SIG-M5 treated with dmso at 0.1 percent for 504 hours (cell line): ENCODE measurements at regions not wholly inside any gene's neighbourhood (a gene's known extent, or its start where the extent isn't known, plus 50 kb on each side); places are given as distances from the start of the nearest gene placed in this dataset.
"Not testable (repeated sequence)": the region's sequence is repeated elsewhere in the genome, so short reads cannot be mapped to it uniquely, and the experiment has no call there.

Experiments
- DNase-seq: peaks from one replicate; lab custom pipeline; 2025; ENCODE audit not compliant: unreplicated experiment; lab: John Stamatoyannopoulos, UW

DNA sequence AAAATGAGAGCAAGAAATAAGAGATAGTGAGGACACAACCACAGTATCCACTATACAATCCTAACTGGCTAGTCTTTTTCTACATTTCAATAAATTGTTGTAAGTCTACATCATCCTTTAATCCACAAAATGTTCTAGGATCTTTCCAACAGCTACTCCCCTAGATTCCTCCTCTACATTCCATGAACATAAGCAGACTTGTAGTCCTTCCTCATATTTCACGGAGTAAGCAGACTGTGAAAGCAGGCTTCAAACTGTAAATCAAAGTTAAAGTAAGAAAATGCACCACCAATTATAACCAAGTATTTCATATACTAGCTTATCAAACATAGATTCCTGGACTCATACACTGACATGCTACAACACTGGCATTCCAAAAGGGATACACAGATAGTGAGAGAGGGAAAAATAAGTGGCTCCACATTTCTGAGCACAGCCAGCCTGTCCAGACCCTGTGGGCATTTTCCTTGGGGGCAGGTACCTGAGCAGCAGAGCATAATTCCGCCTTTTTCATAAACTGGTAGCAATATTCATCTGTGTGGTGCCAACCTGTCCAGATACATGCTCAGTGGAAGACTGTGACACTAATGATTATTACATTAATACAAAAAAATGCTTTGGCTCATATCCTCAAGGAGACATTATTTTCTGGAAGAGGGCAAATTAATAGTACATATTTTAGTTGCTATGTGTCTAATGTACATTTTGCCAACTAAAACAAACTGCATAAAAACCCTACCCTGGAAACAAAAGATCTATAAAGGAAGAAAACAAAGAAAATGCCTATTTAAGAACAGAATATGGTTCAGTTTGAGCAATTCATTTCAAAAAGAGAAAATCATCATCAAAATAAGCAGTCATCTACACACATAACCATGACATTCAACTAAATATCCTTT, 113.3 kb upstream of the FSCB start:
- DNase-seq: no peak

DNA sequence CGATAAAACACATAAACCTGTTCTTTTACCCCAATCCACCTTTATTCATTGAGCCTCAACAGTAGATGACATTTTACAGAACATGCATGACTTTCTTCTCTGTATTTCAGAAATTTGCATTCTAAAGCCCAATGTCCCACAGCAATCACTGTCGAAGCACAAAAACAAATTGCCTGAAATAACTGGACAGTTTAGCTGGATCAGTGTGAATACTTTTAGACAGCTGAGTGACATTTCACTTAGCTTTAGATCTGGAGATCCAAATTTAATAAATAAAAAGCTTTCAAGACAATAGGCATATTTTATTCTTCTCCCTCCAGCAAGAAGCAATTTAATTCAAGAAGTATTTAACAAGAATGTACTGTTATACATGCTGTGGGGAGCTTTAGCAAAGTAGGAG, 109.1 kb upstream of the FSCB start:
- no peak for DNase-seq

DNA sequence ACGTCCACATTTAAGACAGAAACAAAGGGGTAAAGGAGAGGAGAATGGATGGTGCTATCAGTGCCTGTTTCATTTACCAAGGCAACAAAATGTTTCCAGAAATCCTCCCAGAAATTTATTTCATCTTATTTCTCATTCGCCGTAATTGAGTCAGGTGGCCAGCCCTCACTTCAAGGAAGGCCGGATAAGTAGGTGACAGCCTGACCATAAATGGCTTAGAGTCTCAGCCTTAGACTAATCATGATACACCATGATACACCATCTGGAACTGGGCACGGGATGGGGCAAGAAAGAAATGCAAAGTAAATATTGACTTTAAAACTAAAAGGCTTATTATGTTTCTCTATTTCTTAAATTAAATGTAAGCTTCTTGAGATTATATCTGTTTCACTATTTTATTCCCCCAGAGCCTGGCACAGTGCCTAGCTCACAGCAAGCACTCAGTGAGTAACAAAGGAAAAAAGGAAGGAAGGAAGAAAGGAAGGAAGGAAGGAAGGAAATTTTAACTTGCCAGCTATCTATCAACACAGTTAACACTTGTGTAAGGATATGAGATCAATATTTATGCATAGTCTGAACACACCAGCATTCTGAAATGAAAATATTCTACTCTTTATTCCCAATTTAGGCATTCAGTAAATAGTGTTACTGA, 106.1 kb upstream of the FSCB start:
- DNase-seq: no peak

DNA sequence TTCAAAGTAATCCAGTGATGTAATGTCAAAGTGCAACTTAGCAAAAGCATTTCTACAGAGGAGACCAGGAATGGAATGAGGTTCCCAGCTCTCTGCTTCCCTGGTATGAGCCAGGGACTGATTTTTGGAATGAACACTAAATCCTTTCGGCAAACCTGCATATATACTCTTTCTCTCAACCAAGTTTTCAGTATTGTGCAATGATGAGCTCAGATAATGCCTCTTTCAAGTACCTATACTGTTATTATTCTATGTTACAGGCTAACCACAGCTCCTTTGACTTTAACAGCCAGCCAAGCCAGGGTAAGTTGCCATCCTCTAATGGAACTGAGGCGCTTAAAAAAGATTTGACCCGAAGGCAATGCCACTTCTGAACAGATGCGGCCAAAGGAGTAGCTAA, 104.9 kb upstream of the FSCB start:
- no peak for DNase-seq

DNA sequence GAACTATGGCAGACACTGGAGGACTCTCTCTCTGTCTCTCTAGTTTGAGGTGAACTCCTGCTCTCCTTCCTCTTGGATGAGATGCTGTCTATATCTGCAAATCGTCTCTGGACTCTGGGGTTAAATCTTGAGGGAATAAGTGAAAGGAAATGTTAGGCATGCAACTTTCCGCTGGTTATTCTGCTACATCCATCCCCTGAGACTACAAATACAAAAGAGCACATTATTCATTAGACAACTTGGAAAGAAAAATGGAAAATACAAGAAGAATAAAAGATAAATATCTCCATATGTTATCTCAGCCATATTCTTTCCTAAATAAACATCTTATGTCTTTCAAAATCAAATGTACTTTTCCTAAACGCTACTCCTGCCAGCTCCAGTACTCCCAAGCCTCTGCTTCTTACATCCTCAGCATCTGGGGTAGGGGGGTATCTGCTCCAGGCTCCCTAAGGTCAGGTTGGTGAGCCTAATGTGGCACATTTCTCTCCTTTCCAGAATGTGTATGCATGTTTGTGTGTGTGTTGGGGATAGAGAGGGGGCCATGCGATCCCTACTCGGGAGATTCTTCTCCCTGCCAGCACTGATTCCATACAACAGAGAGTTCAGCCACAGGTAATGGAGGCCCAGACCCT, 102.9 kb upstream of the FSCB start:
- no peak for DNase-seq

DNA sequence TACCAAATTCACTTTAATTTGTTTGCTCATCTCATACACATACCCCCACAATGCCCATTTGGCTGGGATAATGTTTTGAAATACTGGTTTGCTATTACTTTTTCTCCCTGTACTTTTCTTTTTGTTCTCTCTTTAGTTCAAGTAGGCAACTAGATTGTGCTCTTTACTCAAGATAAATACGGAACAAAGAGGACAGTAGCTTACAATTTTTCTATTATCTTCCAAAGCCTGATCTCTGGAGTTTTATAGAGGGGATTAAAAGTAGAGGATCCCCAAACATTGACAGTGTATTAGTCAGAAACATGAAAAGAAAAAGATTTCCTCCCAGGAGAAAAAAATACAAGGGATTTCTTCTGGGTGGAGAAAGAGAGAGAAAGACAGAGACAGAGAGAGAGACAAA, 102.1 kb upstream of the FSCB start:
- no peak for DNase-seq

DNA sequence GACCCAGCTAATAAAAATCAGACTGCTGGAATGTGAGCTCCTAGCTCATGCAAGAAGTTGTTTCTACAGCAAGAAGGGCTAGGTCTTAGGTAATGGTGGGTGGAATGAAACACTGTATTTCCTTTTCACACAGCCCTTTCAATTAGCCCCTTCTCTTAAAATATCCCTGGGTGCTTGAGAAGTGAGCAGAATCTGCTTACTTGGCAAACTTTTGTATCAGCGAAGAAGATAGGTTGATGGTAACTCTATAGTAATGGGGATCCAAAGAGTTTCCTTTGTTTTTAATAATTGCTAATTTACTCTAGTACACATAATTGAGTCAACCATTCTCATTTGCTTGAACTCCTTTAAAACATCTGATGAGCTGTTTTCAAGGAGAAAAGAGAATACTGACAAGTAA, 100.6 kb upstream of the FSCB start:
- no peak for DNase-seq

DNA sequence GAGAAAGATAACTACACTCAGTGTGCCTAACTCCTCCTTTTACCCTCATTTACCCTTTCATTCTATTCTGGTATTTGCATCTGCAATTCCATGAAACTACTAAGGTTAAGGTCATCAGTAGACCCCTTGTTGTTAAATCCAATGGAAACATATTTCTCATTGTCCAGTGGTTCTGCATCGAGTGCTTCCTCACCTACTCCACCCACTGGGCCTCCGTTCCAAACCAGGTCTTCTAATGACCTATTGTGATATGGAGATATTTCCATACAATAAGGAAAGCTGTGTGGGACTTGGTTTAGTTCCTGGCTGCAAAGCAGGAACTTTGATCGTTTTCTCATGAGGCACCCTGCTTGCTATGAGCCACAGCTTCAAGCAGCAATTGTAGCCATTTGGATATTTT, 99.5 kb upstream of the FSCB start:
- no peak for DNase-seq

DNA sequence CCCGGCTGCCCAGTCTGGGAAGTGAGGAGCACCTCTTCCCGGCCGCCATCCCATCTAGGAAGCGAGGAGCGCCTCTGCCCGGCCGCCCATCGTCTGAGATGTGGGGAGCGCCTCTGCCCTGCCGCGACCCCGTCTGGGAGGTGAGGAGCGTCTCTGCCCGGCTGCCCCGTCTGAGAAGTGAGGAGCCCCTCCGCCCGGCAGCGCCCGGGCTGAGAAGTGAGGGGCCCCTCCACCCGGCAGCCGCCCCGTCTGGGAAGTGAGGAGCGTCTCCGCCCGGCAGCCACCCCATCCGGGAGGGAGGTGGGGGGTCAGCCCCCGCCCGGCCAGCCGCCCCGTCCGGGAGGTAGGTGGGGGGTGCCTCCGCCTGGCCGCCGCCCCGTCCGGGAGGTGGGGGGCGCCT, 94.2 kb upstream of the FSCB start:
- DNase-seq: not testable (repeated sequence)

DNA sequence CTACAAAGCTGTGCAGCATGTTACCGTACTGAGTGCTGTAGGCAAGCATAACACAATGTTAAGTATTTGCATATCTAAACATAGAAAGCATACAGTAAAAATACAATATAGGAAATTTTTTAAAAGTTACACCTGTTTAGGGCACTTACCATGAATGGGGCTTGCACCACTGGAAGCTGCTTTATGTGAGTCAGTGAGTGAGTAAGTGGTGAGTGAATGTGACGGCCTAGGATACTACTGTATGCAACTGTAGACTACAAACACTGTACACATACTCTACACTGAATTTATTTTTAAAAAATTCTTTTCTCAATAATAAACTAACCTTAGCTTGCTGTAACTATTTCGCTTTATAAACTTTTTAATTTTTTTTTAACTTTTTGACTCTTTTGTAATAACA, 82.1 kb upstream of the FSCB start:
- DNase-seq: no peak

DNA sequence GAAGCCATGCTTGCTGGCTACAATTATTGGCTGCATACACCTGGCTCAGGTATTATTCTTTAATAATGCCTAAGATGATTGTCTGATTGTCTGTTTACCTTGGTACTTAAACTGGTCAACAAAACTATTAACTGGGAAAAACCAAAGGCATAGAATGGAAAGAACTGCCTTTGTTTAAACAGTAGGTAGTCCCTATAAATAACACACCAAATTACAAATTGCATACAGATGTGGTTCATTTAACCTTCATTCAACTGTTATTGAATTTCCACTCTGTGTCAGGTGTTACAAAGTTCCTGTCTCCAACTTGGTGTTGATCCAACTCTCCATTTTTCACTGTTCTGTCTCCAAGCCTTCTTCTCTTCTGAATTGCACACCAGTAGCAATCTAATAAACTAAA, 79.8 kb upstream of the FSCB start:
- no peak for DNase-seq

DNA sequence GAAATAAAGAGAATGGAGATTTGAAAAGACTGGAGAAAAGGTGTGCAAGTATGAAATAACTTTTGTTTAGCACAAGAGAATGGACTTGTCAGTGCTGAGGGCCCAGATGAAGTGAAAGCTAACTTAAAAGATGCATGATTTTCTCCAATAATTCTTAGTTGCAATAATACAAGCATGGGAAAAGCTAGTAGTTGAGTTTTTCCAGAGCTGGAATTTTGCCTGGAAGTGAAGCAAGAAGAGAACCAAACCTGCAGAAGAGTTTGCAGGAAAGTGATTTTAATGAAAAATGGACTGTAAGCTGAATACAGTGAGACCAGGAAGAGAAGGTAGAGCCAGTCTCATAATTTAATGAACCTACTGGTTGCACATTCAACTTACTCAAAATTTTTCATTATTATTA, 69.3 kb upstream of the FSCB start:
- DNase-seq: no peak

DNA sequence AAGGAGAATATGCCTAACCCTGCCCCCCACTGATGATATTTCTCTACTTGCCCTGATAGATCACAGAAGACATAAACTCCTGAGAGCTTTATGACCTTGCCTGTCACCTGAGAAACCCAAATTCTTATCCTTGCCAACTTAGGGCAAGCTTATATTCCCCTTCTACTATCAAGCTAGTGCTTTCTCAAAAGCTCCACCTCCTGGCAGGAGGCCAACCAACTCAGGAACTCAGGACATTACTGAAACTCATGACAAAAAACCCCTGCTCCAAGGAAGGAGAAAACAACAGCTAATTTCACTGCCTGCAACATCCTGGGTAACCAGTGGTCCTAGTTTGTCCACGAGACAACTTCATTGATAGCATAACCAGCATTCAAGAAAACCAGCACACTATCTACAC, 60.9 kb upstream of the FSCB start:
- no peak for DNase-seq

DNA sequence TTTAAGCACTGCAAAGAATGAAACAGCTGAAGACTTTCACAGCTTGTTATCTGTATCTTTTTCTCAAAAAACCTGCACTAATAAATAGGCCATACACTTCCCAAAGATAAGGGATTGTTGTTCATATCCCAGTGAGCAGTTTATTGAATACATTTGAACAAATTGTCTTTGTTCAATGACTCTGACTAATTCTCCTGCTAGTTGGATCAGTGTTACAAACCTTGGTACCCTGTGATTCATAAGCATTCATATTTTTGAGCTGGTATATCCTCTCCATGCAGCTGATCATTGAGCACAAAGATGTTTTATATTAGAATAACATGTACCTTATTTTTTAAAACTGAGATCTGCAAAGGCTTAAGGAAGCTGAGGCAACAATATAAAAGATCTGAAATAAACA, 58.9 kb upstream of the FSCB start:
- no peak for DNase-seq

DNA sequence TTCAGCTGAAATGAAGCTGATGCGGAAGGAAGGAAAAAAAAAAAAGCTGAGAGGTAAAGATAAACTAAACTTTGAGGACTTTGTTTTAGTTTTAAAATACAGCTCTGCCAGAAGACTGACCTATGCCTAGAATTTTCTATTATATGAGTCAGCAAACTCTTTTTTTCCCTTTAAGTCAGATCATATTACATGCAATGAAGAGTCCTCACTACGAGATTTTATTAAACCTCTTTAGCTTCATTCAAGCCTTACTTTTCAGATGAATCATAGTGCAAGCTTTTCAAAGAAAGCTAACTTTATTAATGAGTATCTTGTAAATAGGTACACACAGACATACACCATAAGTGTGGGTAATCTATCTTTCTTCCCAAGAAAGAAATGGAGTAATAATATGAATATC, 57.8 kb upstream of the FSCB start:
- DNase-seq: no peak
